CD4-positive, CD25-positive, alpha-beta regulatory T cell (primary cell): ENCODE measurements at regions not wholly inside any gene's neighbourhood (a gene's known extent, or its start where the extent isn't known, plus 50 kb on each side); places are given as distances from the start of the nearest gene placed in this dataset.

Experiments
- ATAC-seq, 2 donors: fragments of 150-1000 bp; cut with Tn5 transposase; one replicate each; pipeline ENCODE4 v1.10.0; 2021; ENCODE audit warnings: low read depth in 2 of 2, moderate number of reproducible peaks in 2 of 2, moderate library complexity in 1 of 2
- DNase-seq, 3 donors: peaks; one replicate each; pipeline versions ENCODE4 v3.0.0 to v3.0.0-alpha.2; 2012 to 2022; ENCODE audit warnings: mixed read lengths in 1 of 3
- H3K27ac ChIP-seq: one replicate; pipeline ENCODE4 v1.7.0; 2013; ENCODE audit warnings: mild to moderate bottlenecking, low read length; ENCODE audit not compliant: insufficient read depth, poor library complexity, severe bottlenecking
- H3K27me3 ChIP-seq: one replicate; pipeline ENCODE4 v1.7.0; 2013; ENCODE audit warnings: low read length; ENCODE audit not compliant: control insufficient read depth, insufficient read depth
- H3K36me3 ChIP-seq: one replicate; pipeline ENCODE4 v1.7.0; 2013; ENCODE audit warnings: mild to moderate bottlenecking, low read length, moderate library complexity; ENCODE audit not compliant: control insufficient read depth, insufficient read depth
- H3K4me1 ChIP-seq: 2 replicates; pipeline ENCODE4 v1.7.0; 2013; ENCODE audit warnings: mild to moderate bottlenecking, low read length; ENCODE audit not compliant: insufficient read depth, control insufficient read depth, poor library complexity, severe bottlenecking
- H3K4me3 ChIP-seq: one replicate; pipeline ENCODE4 v1.7.0; 2013; ENCODE audit warnings: low read depth, mild to moderate bottlenecking, low read length, moderate library complexity
- H3K9me3 ChIP-seq, 2 experiments: 1 replicate in 1 of 2; 2 replicates in 1 of 2; pipeline ENCODE4 v1.7.0; 2013; ENCODE audit warnings: low read length in 2 of 2, mild to moderate bottlenecking in 1 of 2, moderate library complexity in 1 of 2; ENCODE audit not compliant: control insufficient read depth in 2 of 2
- H3K27ac Mint-ChIP-seq, 3 donors: one replicate each; pipeline ENCODE4 v1.8.0; 2020 to 2022; ENCODE audit warnings: mild to moderate bottlenecking in 3 of 3, mixed read lengths in 3 of 3, moderate library complexity in 2 of 3
- H3K27me3 Mint-ChIP-seq: one replicate; pipeline ENCODE4 v1.8.0; 2022; ENCODE audit warnings: mild to moderate bottlenecking, mixed read lengths
- H3K36me3 Mint-ChIP-seq: one replicate; pipeline ENCODE4 v1.8.0; 2020; ENCODE audit warnings: mixed read lengths
- H3K4me1 Mint-ChIP-seq, 4 donors: one replicate each; pipeline ENCODE4 v1.8.0; 2020 to 2022; ENCODE audit warnings: mixed read lengths in 4 of 4, mild to moderate bottlenecking in 1 of 4
- H3K4me3 Mint-ChIP-seq, 4 donors: one replicate each; pipeline ENCODE4 v1.8.0; 2020 to 2022; ENCODE audit warnings: mild to moderate bottlenecking in 4 of 4, mixed read lengths in 4 of 4, moderate library complexity in 3 of 4
- H3K9me3 Mint-ChIP-seq, 7 donors: one replicate each; pipeline ENCODE4 v1.8.0; 2020 to 2022; ENCODE audit warnings: mixed read lengths in 7 of 7, mild to moderate bottlenecking in 3 of 7, moderate library complexity in 2 of 7

DNA sequence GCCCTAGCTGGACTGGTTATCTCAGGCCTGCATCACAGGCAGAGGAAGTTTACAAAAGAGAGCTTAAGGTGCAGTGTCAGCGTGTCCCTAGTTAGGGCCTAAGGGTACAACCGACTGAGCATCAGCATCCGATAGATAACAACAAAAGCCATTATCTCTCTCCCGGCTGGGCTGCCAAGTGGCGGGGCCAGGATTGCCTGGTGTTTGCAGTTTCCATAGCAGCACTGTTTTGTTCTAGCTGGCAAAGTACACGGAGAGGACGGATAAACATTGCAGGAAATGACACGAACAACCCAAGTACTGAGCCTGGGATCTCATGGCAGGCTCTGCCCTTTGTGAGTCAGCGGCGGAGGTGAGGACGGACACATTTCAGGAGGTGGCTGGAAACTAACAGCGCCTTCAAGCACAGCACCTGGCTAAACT, 104.7 kb upstream of the NOCT start:
- Mint-ChIP-seq H3K4me3 (no peak overlapping the region), H3K36me3 (no peaks in the 10 kb centered on the region), H3K9me3 (peaks cover 0 to 3% (median 0%) of the 10 kb centered on the region in 7 donors), H3K4me1 (no peaks in the 10 kb centered on the region), H3K27me3 (no peaks in the 10 kb centered on the region), H3K27ac (no peak overlapping the region)
- no peak overlapping the region for H3K4me3 ChIP-seq
- no peak for ATAC-seq
- no peak for DNase-seq
- no peaks in the 10 kb centered on the region for H3K4me1 ChIP-seq
- no peaks in the 10 kb centered on the region for H3K9me3 ChIP-seq
- H3K27me3 ChIP-seq = no peaks in the 10 kb centered on the region
- H3K27ac ChIP-seq = no peak overlapping the region
- no peaks in the 10 kb centered on the region for H3K36me3 ChIP-seq

DNA sequence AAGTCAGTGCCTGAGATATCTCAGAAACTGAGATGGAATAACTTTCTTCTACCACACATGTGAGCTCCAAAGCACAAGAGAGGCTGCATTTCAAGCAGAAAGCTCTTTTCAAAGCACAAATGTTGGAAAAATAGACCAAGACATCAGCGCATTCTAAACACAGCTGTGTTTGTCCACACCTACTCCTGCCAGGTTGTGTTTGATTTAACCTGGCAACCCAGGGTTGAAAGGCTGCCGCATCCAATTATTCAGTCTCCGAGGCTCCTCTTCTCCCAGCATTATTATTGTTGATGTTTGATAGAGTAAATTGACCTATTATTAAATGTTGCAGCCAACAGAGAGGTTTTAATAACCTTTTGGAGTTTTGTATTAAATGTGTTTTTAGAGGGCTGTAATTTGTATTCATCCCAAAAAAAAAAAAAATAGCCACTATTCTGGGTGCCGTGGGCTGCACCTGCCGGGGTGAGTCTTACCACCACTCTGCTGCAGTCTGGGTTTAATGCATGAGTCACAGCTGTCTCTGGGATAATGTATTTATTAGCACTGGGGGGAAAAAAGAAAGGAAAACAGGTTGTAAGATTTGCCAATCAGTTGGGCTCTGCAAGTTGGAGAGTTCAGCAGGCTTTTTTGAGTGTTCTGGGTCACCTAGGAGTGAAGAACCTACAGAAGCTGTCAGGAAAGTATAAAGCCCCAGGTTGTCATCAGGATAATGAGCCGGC, 105.2 kb upstream of the NOCT start:
- H3K4me3 Mint-ChIP-seq = no peak overlapping the region
- DNase-seq (no peak), ATAC-seq (no peak)
- Histone ChIP-seq H3K36me3 (no peaks in the 10 kb centered on the region), H3K27ac (no peak overlapping the region), H3K9me3 (no peaks in the 10 kb centered on the region), H3K4me3 (no peak overlapping the region), H3K4me1 (no peaks in the 10 kb centered on the region), H3K27me3 (no peaks in the 10 kb centered on the region)
- no peaks in the 10 kb centered on the region for H3K27me3 Mint-ChIP-seq
- H3K9me3 Mint-ChIP-seq = peaks cover 0 to 3% (median 0%) of the 10 kb centered on the region in 7 donors
- H3K27ac Mint-ChIP-seq = no peak overlapping the region
- no peaks in the 10 kb centered on the region for H3K36me3 Mint-ChIP-seq
- H3K4me1 Mint-ChIP-seq = no peaks in the 10 kb centered on the region

DNA sequence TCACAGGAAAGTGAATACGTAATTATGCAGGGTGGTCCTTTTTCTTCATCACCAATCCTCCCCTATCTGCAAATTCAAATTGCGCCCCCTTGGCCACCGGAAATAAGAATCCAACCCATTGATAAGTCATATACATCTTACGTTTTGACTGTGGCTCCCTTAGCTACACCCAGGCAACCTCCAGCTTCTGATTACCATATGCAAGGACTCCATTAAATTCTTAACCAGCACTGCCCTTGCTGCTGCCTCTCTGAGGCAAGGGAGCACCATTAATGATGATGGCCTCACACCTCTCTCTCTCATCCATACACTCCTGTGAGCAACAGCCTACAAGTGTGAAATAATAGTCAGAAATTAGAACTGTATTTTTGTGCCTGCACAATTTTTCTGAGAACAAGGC, 106.0 kb upstream of the NOCT start:
- ATAC-seq = no peak
- Mint-ChIP-seq H3K4me3 (no peak overlapping the region), H3K36me3 (no peaks in the 10 kb centered on the region), H3K4me1 (no peaks in the 10 kb centered on the region), H3K27me3 (no peaks in the 10 kb centered on the region), H3K27ac (no peak overlapping the region), H3K9me3 (peaks cover 0 to 3% (median 0%) of the 10 kb centered on the region in 7 donors)
- DNase-seq = no peak
- no peaks in the 10 kb centered on the region for H3K36me3 ChIP-seq
- H3K4me3 ChIP-seq = no peak overlapping the region
- H3K27me3 ChIP-seq = no peaks in the 10 kb centered on the region
- no peaks in the 10 kb centered on the region for H3K9me3 ChIP-seq
- H3K4me1 ChIP-seq = no peaks in the 10 kb centered on the region
- no peak overlapping the region for H3K27ac ChIP-seq

GRCh38 chr4:138908134-138908533, 107.4 kb upstream of the NOCT start:
- Mint-ChIP-seq H3K36me3 (no peaks in the 10 kb centered on the region), H3K27me3 (no peaks in the 10 kb centered on the region), H3K27ac (no peak overlapping the region), H3K9me3 (peaks cover 0 to 3% (median 0%) of the 10 kb centered on the region in 7 donors), H3K4me1 (no peaks in the 10 kb centered on the region), H3K4me3 (no peak overlapping the region)
- no peaks in the 10 kb centered on the region for H3K36me3 ChIP-seq
- no peaks in the 10 kb centered on the region for H3K27me3 ChIP-seq
- H3K4me3 ChIP-seq = no peak overlapping the region
- no peak for ATAC-seq
- no peak for DNase-seq
- H3K27ac ChIP-seq = no peak overlapping the region
- no peaks in the 10 kb centered on the region for H3K9me3 ChIP-seq
- H3K4me1 ChIP-seq = no peaks in the 10 kb centered on the region

DNA sequence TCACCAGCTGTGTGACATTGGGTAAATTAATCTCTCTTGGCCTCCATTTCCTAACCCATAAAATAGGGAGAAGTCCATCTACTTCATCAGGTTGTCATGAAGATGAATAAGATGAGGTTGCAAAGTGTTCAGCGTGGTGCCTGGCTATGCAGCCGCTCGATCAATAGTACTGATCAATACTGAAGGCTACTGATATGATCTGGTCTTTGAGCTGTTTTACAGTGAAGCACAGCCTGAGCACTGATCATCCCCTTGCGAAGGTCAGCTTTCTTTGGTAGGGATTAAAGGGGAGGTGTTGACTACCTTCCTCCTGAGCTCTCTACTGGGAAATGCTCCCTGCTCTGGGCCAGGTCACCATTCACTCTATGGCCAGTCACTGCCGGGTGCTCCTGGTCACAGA, 108.4 kb upstream of the NOCT start:
- DNase-seq (no peak), ATAC-seq (no peak)
- Histone ChIP-seq H3K27me3 (no peaks in the 10 kb centered on the region), H3K9me3 (no peaks in the 10 kb centered on the region), H3K4me3 (no peak overlapping the region), H3K27ac (no peak overlapping the region), H3K36me3 (no peaks in the 10 kb centered on the region), H3K4me1 (no peaks in the 10 kb centered on the region)
- peaks cover 5% of the 10 kb centered on the region for H3K27me3 Mint-ChIP-seq
- no peaks in the 10 kb centered on the region for H3K4me1 Mint-ChIP-seq
- no peaks in the 10 kb centered on the region for H3K36me3 Mint-ChIP-seq
- no peak overlapping the region for H3K4me3 Mint-ChIP-seq
- no peak overlapping the region for H3K27ac Mint-ChIP-seq
- H3K9me3 Mint-ChIP-seq = peaks cover 0 to 3% (median 0%) of the 10 kb centered on the region in 7 donors

DNA sequence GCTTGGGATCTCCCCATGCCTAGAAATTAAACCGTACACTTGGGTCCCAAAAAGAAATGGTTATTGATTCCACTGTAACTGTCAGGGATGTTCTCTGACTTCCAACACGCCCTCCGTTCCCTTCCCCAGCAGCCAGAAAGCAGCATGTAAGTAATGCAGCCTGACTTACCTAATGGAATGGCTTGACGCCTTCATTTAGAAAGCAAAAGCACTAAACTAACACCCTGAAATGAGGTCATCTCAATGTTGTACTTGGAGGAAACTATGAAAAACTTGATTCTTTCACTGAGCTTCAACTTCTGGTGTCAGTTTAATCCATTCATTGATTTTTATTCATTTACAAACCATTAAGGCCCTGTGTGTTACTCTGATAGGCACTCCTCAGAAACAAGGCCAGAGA, 110.8 kb upstream of the NOCT start:
- Mint-ChIP-seq H3K27me3 (peaks cover 9% of the 10 kb centered on the region), H3K4me3 (no peak overlapping the region), H3K9me3 (peaks cover 0 to 3% (median 0%) of the 10 kb centered on the region in 7 donors), H3K4me1 (no peaks in the 10 kb centered on the region), H3K27ac (no peak overlapping the region), H3K36me3 (no peaks in the 10 kb centered on the region)
- H3K36me3 ChIP-seq = no peaks in the 10 kb centered on the region
- H3K4me1 ChIP-seq = no peaks in the 10 kb centered on the region
- DNase-seq (no peak), ATAC-seq (no peak)
- no peaks in the 10 kb centered on the region for H3K9me3 ChIP-seq
- no peak overlapping the region for H3K27ac ChIP-seq
- H3K4me3 ChIP-seq = no peak overlapping the region
- no peaks in the 10 kb centered on the region for H3K27me3 ChIP-seq

GRCh38 chr4:138903185-138903584, 112.4 kb upstream of the NOCT start:
- Mint-ChIP-seq H3K4me1 (no peaks in the 10 kb centered on the region), H3K9me3 (no peaks in the 10 kb centered on the region), H3K27me3 (peaks cover 9% of the 10 kb centered on the region), H3K27ac (no peak overlapping the region), H3K36me3 (no peaks in the 10 kb centered on the region), H3K4me3 (no peak overlapping the region)
- H3K27me3 ChIP-seq = no peaks in the 10 kb centered on the region
- no peak overlapping the region for H3K4me3 ChIP-seq
- H3K27ac ChIP-seq = no peak overlapping the region
- H3K9me3 ChIP-seq = no peaks in the 10 kb centered on the region
- no peak for ATAC-seq
- H3K4me1 ChIP-seq = no peaks in the 10 kb centered on the region
- DNase-seq = no peak
- no peaks in the 10 kb centered on the region for H3K36me3 ChIP-seq

DNA sequence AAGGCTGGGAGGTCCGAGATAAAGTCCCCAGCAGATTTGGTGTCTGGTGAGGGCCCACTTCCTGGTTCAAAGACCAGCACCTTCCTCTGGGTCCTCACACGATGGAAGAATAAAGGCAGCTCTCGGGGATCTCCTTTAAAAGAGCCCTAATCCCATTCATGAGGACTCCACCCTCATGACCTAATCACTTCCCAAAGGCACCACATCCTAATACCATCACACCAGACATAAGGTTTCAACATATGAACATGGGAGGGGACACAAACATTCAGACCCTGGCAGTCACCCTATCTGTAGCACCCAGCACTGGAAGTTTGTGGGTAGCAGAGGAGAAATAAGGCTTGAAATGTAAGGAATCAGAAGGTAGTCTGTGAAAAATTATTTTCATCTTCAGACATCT, 112.9 kb upstream of the NOCT start:
- H3K9me3 ChIP-seq = no peaks in the 10 kb centered on the region
- no peaks in the 10 kb centered on the region for H3K27me3 ChIP-seq
- DNase-seq = no peak
- no peak for ATAC-seq
- H3K4me1 Mint-ChIP-seq = no peaks in the 10 kb centered on the region
- no peak overlapping the region for H3K4me3 ChIP-seq
- H3K36me3 Mint-ChIP-seq = no peaks in the 10 kb centered on the region
- no peak overlapping the region for H3K27ac Mint-ChIP-seq
- no peak overlapping the region for H3K4me3 Mint-ChIP-seq
- no peaks in the 10 kb centered on the region for H3K36me3 ChIP-seq
- no peaks in the 10 kb centered on the region for H3K4me1 ChIP-seq
- no peaks in the 10 kb centered on the region for H3K9me3 Mint-ChIP-seq
- H3K27me3 Mint-ChIP-seq = peaks cover 9% of the 10 kb centered on the region
- H3K27ac ChIP-seq = no peak overlapping the region
